ENCODE measurements at regions not wholly inside any gene's neighbourhood (a gene's known extent, or its start where the extent isn't known, plus 50 kb on each side); places are given as distances from the start of the nearest gene placed in this dataset.

DNA sequence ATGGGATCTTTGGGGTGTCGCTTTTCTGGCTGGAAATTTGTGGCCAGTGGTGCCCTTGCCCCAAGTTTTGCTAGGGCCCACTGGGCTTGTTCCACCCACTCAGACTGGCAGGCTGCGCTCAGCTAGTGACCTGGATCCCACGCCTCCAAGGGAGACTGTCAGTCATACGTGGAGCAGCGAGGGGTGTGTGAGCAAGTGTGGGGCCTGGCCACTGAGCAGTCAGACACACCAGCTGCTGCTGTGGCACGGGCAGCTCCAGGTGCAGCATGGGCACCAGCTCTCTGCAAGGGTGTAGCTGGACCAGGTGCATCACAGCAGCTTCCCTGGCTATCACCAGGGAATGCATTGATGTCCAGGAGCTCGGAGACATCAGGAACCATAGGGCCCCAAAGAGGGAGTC, 327.0 kb downstream of the NR4A2 start:
- no peak for TF ChIP-seq POLR2A (IDR thresholded peaks at IDR 0.05)
- TF ChIP-seq, protein P1, sequence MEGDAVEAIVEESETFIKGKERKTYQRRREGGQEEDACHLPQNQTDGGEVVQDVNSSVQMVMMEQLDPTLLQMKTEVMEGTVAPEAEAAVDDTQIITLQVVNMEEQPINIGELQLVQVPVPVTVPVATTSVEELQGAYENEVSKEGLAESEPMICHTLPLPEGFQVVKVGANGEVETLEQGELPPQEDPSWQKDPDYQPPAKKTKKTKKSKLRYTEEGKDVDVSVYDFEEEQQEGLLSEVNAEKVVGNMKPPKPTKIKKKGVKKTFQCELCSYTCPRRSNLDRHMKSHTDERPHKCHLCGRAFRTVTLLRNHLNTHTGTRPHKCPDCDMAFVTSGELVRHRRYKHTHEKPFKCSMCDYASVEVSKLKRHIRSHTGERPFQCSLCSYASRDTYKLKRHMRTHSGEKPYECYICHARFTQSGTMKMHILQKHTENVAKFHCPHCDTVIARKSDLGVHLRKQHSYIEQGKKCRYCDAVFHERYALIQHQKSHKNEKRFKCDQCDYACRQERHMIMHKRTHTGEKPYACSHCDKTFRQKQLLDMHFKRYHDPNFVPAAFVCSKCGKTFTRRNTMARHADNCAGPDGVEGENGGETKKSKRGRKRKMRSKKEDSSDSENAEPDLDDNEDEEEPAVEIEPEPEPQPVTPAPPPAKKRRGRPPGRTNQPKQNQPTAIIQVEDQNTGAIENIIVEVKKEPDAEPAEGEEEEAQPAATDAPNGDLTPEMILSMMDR (IDR thresholded peaks at IDR 0.05), result no peak

Data from right lobe of liver (tissue), 4 donors.